Activated T-cell treated with anti-CD3 and anti-CD28 coated beads, Interleukin-2, amount 50 U/mL, for 4 hours (primary cell): ENCODE measurements at regions not wholly inside any gene's neighbourhood (a gene's known extent, or its start where the extent isn't known, plus 50 kb on each side); places are given as distances from the start of the nearest gene placed in this dataset.

Experiments used
- ATAC-seq, 2 donors: fragments of 200-7000 bp; cut with Tn5 transposase; one replicate each; pipeline ENCODE4 v1.10.0; 2021
- DNase-seq: peaks from one replicate; pipeline ENCODE4 v3.0.0-alpha.2; 2020
- H3K27me3 Mint-ChIP-seq: one replicate; pipeline ENCODE4 v1.8.0; 2021; ENCODE audit warnings: low read depth, mixed read lengths
- H3K36me3 Mint-ChIP-seq: one replicate; pipeline ENCODE4 v1.8.0; 2022; ENCODE audit warnings: mixed read lengths; ENCODE audit not compliant: insufficient read depth
- H3K4me1 Mint-ChIP-seq: one replicate; pipeline ENCODE4 v1.8.0; 2021; ENCODE audit warnings: low read depth, mixed read lengths
- H3K4me3 Mint-ChIP-seq: one replicate; pipeline ENCODE4 v1.8.0; 2021; ENCODE audit warnings: mild to moderate bottlenecking, moderate library complexity, mixed read lengths
- H3K9me3 Mint-ChIP-seq: one replicate; pipeline ENCODE4 v1.8.0; 2021; ENCODE audit warnings: mixed read lengths

GRCh38 chr20:59495894-59496510, 108.3 kb upstream of the PHACTR3 start:
- peak; percentile 69 to 78 for ATAC-seq
- Mint-ChIP-seq H3K4me1 (no peaks in the 10 kb centered on the region), H3K36me3 (no peaks in the 10 kb centered on the region), H3K9me3 (peaks cover 6% of the 10 kb centered on the region), H3K27me3 (peaks cover 23% of the 10 kb centered on the region), H3K4me3 (no peak overlapping the region)
- peak; percentile 60 for DNase-seq

GRCh38 chr20:59498291-59498690, 106.0 kb upstream of the PHACTR3 start:
- Mint-ChIP-seq H3K4me3 (no peak overlapping the region), H3K9me3 (peaks cover 6% of the 10 kb centered on the region), H3K4me1 (no peaks in the 10 kb centered on the region), H3K36me3 (no peaks in the 10 kb centered on the region), H3K27me3 (peaks cover 28% of the 10 kb centered on the region)
- ATAC-seq (no peak), DNase-seq (no peak)

GRCh38 chr20:59499863-59500262, 104.5 kb upstream of the PHACTR3 start:
- no peak for ATAC-seq
- Mint-ChIP-seq H3K4me3 (no peak overlapping the region), H3K9me3 (peaks cover 6% of the 10 kb centered on the region), H3K36me3 (no peaks in the 10 kb centered on the region), H3K4me1 (no peaks in the 10 kb centered on the region), H3K27me3 (peaks cover 28% of the 10 kb centered on the region)
- no peak for DNase-seq

GRCh38 chr20:59508729-59509128, 95.6 kb upstream of the PHACTR3 start:
- DNase-seq (no peak), ATAC-seq (no peak)
- no peaks in the 10 kb centered on the region for H3K9me3 Mint-ChIP-seq
- H3K36me3 Mint-ChIP-seq: no peaks in the 10 kb centered on the region
- H3K4me3 Mint-ChIP-seq: no peak overlapping the region
- no peaks in the 10 kb centered on the region for H3K4me1 Mint-ChIP-seq
- peaks cover 6% of the 10 kb centered on the region for H3K27me3 Mint-ChIP-seq

- H3K36me3 Mint-ChIP-seq: no peaks in the 10 kb centered on the region
- peaks cover 38% of the 10 kb centered on the region for H3K27me3 Mint-ChIP-seq
- ATAC-seq: no peak
- DNase-seq: no peak
- H3K9me3 Mint-ChIP-seq: no peaks in the 10 kb centered on the region
- H3K4me1 Mint-ChIP-seq: no peaks in the 10 kb centered on the region
- H3K4me3 Mint-ChIP-seq: no peak overlapping the region
These were observed 91.7 kb upstream of the PHACTR3 start for GRCh38 chr20:59512651-59513050.

DNA sequence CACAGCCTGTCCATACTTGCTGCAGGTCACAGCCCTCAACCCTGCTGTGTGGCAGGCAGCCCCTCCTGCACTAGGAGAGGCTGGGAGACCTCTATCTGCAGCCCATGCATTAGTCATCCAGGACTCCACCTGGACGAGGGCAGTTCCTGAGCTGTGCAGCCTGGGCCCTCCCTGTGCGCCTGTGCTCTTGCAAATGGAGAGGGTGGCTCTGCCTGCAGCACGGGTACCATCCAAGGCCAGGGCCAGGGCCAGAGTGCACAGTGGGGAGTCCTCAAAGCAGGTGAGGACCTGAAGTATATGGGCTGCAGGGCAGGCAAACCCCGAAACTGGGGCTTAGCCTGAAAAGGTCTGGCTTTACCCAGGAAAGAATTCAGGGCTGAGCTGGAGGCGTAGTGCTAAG, 89.8 kb upstream of the PHACTR3 start:
- Mint-ChIP-seq H3K9me3 (no peaks in the 10 kb centered on the region), H3K4me1 (no peaks in the 10 kb centered on the region), H3K4me3 (no peak overlapping the region), H3K36me3 (no peaks in the 10 kb centered on the region), H3K27me3 (peaks cover 54% of the 10 kb centered on the region)
- DNase-seq: no peak
- no peak for ATAC-seq

DNA sequence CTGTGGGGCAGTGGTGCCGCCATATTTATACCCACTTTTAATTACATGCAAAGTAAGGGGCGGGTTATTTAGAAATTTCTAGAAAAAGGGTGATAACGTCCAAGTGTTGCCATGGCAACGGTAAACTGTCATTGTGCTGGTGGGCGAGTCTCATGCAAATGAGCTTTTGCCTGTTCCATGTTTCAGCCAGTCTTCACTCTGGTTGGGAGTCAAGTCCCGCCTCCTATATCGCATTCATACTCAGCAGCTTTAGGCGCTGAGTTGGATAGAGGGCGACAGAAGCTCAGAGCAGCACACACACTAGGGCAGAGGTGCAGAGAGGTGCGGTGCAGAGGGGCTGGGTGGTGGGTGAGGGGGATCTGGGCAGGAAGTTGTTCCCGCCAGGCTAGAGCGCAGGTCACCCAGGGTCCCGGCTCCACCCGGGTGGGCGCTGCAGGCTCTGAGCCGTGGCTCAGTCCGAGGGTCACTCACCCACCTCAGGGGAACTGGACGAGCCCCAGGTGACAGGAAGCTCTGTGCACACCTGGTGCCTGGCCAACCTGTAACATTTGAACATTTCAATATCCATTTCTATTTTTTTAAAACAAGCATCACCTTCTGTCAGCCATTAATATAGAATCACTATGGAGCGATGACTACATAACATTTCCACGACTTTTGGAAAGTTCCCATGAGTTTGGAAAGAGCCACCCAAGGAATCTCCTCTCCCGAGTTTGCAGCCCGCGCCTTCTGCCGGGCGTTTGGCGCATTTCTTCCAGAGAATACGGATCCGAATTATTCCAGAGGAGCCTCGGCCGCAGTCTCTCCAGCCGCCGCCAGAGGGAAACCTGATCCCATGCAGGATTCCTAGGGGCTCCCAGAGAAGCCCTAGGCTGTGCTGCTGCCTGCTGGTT, 89.1 kb upstream of the PHACTR3 start:
- ATAC-seq: peak in 1 of 2 donors; percentile 43
- Mint-ChIP-seq H3K4me3 (no peak overlapping the region), H3K36me3 (no peaks in the 10 kb centered on the region), H3K4me1 (no peaks in the 10 kb centered on the region), H3K9me3 (no peaks in the 10 kb centered on the region), H3K27me3 (peaks cover 61% of the 10 kb centered on the region)
- DNase-seq: no peak

- Mint-ChIP-seq H3K4me1 (no peaks in the 10 kb centered on the region), H3K9me3 (no peaks in the 10 kb centered on the region), H3K27me3 (peaks cover 67% of the 10 kb centered on the region), H3K36me3 (no peaks in the 10 kb centered on the region), H3K4me3 (no peak overlapping the region)
- ATAC-seq (no peak), DNase-seq (no peak)
These were observed 88.5 kb upstream of the PHACTR3 start for GRCh38 chr20:59515906-59516209.

DNA sequence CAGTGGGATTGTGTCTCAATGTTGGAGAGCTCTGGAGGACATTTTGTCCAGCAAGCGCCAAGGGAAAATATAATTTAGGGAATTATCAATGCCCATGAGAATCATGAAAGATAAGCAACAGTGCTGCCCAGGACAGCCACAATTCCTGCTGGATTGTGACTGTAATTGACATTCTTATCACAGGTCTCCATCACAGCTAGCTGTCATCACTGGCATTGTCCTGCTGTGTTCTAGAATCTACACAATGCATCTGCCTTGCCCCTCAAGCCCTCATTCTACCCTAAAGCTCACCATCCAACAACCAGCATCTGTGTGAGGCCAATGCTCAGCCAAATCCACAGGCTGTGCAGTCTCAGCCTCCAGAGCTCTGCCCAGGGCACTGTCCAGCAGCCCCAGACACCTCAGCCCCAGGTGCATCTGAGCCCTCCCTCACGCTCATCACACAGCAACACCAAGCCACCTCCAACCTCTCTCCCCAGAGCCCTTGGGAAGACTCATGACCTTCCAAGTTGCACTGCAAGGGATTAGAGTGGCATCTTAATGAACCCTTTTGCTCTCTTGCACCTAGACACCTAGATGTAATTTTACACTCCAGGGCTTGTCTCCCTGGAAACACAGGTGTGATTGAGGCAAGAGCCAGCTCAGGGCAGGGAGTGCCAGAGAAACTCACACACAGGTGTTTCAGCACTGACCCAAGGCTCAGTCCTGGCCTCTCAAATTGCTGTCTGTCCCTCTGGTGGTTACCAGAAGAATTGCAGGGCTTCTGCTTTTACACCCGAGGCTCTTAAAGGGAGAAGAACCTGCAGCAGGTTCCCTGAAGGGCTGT, 85.2 kb upstream of the PHACTR3 start:
- DNase-seq: no peak
- peaks cover 77% of the 10 kb centered on the region for H3K27me3 Mint-ChIP-seq
- H3K36me3 Mint-ChIP-seq: no peaks in the 10 kb centered on the region
- ATAC-seq: peak; percentile 65 to 66
- H3K9me3 Mint-ChIP-seq: no peaks in the 10 kb centered on the region
- H3K4me3 Mint-ChIP-seq: no peak overlapping the region
- H3K4me1 Mint-ChIP-seq: no peaks in the 10 kb centered on the region

DNA sequence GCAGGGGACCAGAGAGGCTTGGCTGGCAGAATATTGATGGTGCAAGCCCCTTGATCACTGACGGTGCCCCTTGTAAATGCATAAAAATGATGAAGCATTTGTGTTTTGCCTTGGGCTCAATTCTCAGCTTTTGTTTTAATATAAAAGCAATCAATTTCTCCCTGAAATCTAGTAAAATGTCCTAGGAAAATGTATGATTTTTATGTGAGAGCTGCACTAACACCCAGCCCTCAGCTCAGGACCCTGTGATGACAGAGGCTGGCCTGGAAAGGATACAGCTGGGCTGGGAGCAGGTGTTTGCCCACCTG, 84.7 kb upstream of the PHACTR3 start:
- Mint-ChIP-seq H3K9me3 (no peaks in the 10 kb centered on the region), H3K27me3 (peaks cover 74% of the 10 kb centered on the region), H3K36me3 (no peaks in the 10 kb centered on the region), H3K4me3 (no peak overlapping the region), H3K4me1 (no peaks in the 10 kb centered on the region)
- ATAC-seq: no peak
- DNase-seq: no peak

DNA sequence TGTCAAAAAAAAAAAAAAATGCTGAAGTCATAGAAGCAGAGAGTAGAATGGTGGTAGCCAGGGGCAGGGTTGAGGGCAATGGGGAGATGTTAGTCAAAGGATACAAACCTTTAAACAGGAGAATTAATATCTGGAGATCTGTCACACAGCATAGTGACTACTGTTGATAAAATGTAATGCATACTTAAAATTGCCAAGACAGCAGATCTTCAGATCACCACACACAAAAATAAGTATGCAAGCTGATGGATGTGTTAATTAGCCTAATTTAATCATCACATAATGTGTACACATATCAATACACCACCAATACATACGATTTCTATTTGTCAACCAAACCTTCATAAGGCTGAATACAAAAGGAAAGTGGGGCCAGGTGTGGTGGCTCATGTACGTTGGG, 83.5 kb upstream of the PHACTR3 start:
- no peak for ATAC-seq
- Mint-ChIP-seq H3K27me3 (peaks cover 73% of the 10 kb centered on the region), H3K36me3 (no peaks in the 10 kb centered on the region), H3K9me3 (no peaks in the 10 kb centered on the region), H3K4me3 (no peak overlapping the region), H3K4me1 (peaks cover 2% of the 10 kb centered on the region)
- DNase-seq: no peak

DNA sequence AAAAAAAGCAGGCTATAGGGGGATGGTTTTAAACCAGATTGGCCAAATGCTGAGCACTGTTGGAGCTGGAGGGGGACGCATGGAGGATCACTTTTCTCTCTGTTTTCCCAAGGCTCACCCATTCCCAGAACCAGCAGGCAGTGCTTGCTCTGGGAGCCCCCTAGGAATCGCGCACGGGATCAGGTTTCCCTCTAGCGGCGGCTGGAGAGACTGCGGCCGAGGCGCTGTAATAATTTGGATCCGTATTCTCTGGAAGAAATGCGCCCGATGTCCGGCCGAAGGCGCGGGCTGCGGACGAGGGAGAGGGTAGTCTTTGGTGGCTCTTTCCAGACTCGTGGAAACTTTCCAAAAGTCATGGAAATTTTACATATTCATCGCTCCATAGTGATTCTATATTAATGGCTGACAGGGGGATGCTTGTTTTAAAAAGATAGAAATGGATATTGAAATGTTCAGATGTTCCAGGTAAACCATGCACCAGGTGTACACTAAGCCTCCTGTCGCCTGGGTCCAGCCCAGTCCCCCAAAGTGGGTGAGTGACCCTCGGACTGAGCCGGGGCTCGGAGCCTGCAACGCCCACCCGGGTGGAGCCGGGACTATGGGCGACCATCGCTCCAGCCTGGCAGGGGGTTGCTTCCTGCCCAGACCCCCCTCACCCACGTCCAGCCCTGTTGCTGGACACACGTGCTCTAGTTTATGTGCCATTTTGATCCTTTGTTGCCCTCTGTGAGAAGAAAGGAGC, 78.7 kb upstream of the PHACTR3 start:
- no peak for DNase-seq
- H3K36me3 Mint-ChIP-seq: no peaks in the 10 kb centered on the region
- no peak overlapping the region for H3K4me3 Mint-ChIP-seq
- H3K9me3 Mint-ChIP-seq: no peaks in the 10 kb centered on the region
- H3K4me1 Mint-ChIP-seq: peaks cover 2% of the 10 kb centered on the region
- ATAC-seq: no peak
- peaks cover 40% of the 10 kb centered on the region for H3K27me3 Mint-ChIP-seq

GRCh38 chr20:59526242-59527225, 77.8 kb upstream of the PHACTR3 start:
- no peak for DNase-seq
- Mint-ChIP-seq H3K27me3 (peaks cover 36% of the 10 kb centered on the region), H3K36me3 (no peaks in the 10 kb centered on the region)

More at GRCh38 chr20:59526242-59527225, 77.8 kb upstream of the PHACTR3 start:
- no peaks in the 10 kb centered on the region for H3K9me3 Mint-ChIP-seq
- no peak overlapping the region for H3K4me3 Mint-ChIP-seq
- ATAC-seq: no peak
- peaks cover 2% of the 10 kb centered on the region for H3K4me1 Mint-ChIP-seq
